MM.1S (cell line): ENCODE measurements at regions not wholly inside any gene's neighbourhood (a gene's known extent, or its start where the extent isn't known, plus 50 kb on each side); places are given as distances from the start of the nearest gene placed in this dataset.

Experiments used
- DNase-seq: peaks from one replicate; pipeline ENCODE4 v3.0.0-alpha.2; 2015
- H2AFZ ChIP-seq: fragments of 300-600 bp; sonication (generic); 2 replicates; pipeline ENCODE4 v1.6.0; 2016; ENCODE audit warnings: antibody characterized with exemption, low read length
- H3F3A ChIP-seq: fragments of 300-600 bp; sonication (generic); 2 replicates; pipeline ENCODE4 v1.6.1; 2016; ENCODE audit warnings: mild to moderate bottlenecking, antibody characterized with exemption, low read length, moderate library complexity, mixed read lengths; ENCODE audit not compliant: insufficient read depth
- H3K27ac ChIP-seq: fragments of 300-600 bp; sonication (generic); 2 replicates; pipeline ENCODE4 v1.5.1; 2016; ENCODE audit warnings: mild to moderate bottlenecking, low read length
- H3K27me3 ChIP-seq: fragments of 300-600 bp; sonication (generic); replicated peaks from 2 replicates; pipeline ENCODE4 v1.6.0; 2016; ENCODE audit warnings: low read length; ENCODE audit not compliant: insufficient read depth
- H3K36me3 ChIP-seq: fragments of 300-600 bp; sonication (generic); replicated peaks from 2 replicates; pipeline ENCODE4 v1.6.1; 2016; ENCODE audit warnings: mild to moderate bottlenecking, low read length, mixed read lengths; ENCODE audit not compliant: insufficient read depth
- H3K4me1 ChIP-seq: fragments of 300-600 bp; sonication (generic); 2 replicates; pipeline ENCODE4 v1.6.1; 2016; ENCODE audit warnings: low read length, mixed read lengths
- H3K4me2 ChIP-seq: fragments of 300-600 bp; sonication (generic); 2 replicates; pipeline ENCODE4 v1.6.0; 2016; ENCODE audit warnings: low read depth, low read length
- H3K4me3 ChIP-seq: fragments of 300-600 bp; sonication (generic); 2 replicates; pipeline ENCODE4 v1.5.1; 2016; ENCODE audit warnings: low read length, mixed read lengths
- H3K79me2 ChIP-seq: fragments of 300-600 bp; sonication (generic); 2 replicates; pipeline ENCODE4 v1.6.1; 2016; ENCODE audit warnings: mixed run types, low read length, mixed read lengths
- H3K9ac ChIP-seq: fragments of 300-600 bp; sonication (generic); 2 replicates; pipeline ENCODE4 v1.6.1; 2016; ENCODE audit warnings: low read length, mixed read lengths
- H3K9me2 ChIP-seq: fragments of 300-600 bp; sonication (generic); replicated peaks from 2 replicates; pipeline ENCODE4 v1.6.1; 2016; ENCODE audit warnings: mild to moderate bottlenecking, low read length, mixed read lengths; ENCODE audit not compliant: insufficient read depth
- H3K9me3 ChIP-seq: fragments of 300-600 bp; sonication (generic); replicated peaks from 2 replicates; pipeline ENCODE4 v1.6.1; 2016; ENCODE audit warnings: mild to moderate bottlenecking, low read length, mixed read lengths; ENCODE audit not compliant: insufficient read depth
- H4K20me1 ChIP-seq: fragments of 300-600 bp; sonication (generic); 2 replicates; pipeline ENCODE4 v1.6.1; 2016; ENCODE audit warnings: mild to moderate bottlenecking, low read length, moderate library complexity, mixed read lengths; ENCODE audit not compliant: insufficient read depth
- EZH2 ChIP-seq: fragments of 300-600 bp; sonication (generic); optimal IDR thresholded peaks from 2 replicates; pipeline ENCODE3; 2017; ENCODE audit warnings: low read depth, mild to moderate bottlenecking, antibody characterized with exemption, low read length, mixed read lengths
- EZH2phosphoT487 ChIP-seq: fragments of 300-600 bp; sonication (generic); IDR thresholded peaks from 2 replicates; pipeline ENCODE4 v1.6.1; 2018; ENCODE audit warnings: antibody characterized with exemption, low read length
- TF ChIP-seq, protein P1 (sequence below): fragments of 300-600 bp; sonication (generic); IDR thresholded peaks from 2 replicates; pipeline ENCODE4 v1.5.1; 2016; ENCODE audit warnings: antibody characterized with exemption, low read length, mixed read lengths

- no peak for DNase-seq
- TF ChIP-seq, protein P1, sequence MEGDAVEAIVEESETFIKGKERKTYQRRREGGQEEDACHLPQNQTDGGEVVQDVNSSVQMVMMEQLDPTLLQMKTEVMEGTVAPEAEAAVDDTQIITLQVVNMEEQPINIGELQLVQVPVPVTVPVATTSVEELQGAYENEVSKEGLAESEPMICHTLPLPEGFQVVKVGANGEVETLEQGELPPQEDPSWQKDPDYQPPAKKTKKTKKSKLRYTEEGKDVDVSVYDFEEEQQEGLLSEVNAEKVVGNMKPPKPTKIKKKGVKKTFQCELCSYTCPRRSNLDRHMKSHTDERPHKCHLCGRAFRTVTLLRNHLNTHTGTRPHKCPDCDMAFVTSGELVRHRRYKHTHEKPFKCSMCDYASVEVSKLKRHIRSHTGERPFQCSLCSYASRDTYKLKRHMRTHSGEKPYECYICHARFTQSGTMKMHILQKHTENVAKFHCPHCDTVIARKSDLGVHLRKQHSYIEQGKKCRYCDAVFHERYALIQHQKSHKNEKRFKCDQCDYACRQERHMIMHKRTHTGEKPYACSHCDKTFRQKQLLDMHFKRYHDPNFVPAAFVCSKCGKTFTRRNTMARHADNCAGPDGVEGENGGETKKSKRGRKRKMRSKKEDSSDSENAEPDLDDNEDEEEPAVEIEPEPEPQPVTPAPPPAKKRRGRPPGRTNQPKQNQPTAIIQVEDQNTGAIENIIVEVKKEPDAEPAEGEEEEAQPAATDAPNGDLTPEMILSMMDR = no peak
- TF ChIP-seq EZH2 (no peak), EZH2phosphoT487 (no peak)
- no peaks in the 10 kb centered on the region for H3K79me2 ChIP-seq
- no peaks in the 10 kb centered on the region for H3K4me1 ChIP-seq
- H3K27me3 ChIP-seq = no peaks in the 10 kb centered on the region
- H3K9me2 ChIP-seq = no peaks in the 10 kb centered on the region
- H3K27ac ChIP-seq = no peak overlapping the region
- H3K9ac ChIP-seq = no peak overlapping the region
- no peak overlapping the region for H2AFZ ChIP-seq
- H3K36me3 ChIP-seq = no peaks in the 10 kb centered on the region
- H3K9me3 ChIP-seq = no peaks in the 10 kb centered on the region
- no peak overlapping the region for H3K4me2 ChIP-seq
- no peaks in the 10 kb centered on the region for H4K20me1 ChIP-seq
- H3K4me3 ChIP-seq = no peak overlapping the region
- H3F3A ChIP-seq = no peaks in the 10 kb centered on the region
Observed at GRCh38 chr5:166649676-166650075, 1641.8 kb upstream of the WWC1 start.

GRCh38 chr5:166651234-166651633 is 1640.2 kb upstream of the WWC1 start:
- TF ChIP-seq, protein P1 = no peak
- TF ChIP-seq EZH2phosphoT487 (no peak), EZH2 (no peak)
- no peaks in the 10 kb centered on the region for H3K9me2 ChIP-seq
- no peaks in the 10 kb centered on the region for H3F3A ChIP-seq
- no peak for DNase-seq
- H4K20me1 ChIP-seq = no peaks in the 10 kb centered on the region
- no peaks in the 10 kb centered on the region for H3K9me3 ChIP-seq
- no peak overlapping the region for H3K27ac ChIP-seq
- H3K4me1 ChIP-seq = no peaks in the 10 kb centered on the region
- no peaks in the 10 kb centered on the region for H3K27me3 ChIP-seq
- no peak overlapping the region for H3K9ac ChIP-seq
- H3K4me3 ChIP-seq = no peak overlapping the region
- H3K36me3 ChIP-seq = no peaks in the 10 kb centered on the region
- H2AFZ ChIP-seq = no peak overlapping the region
- H3K79me2 ChIP-seq = no peaks in the 10 kb centered on the region
- H3K4me2 ChIP-seq = no peak overlapping the region

DNA sequence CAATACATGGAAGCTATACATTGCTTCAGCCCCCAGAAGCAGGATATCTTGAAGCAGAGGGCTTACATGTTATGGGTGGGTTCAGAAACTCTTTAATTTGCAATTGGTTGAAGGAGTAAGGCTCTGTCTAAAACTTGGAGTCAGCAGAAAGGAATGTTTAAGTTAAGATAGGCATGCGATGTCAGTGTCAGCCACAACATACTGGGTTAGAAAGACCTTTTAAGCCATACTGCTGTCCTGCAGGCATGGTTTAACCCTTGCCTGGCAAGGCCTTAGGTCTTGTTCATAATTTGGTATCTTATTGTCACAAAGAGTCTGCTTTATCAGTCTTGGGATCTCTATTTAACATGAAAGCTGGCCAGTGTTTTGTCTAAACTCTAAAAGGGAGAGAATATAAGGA is 1619.6 kb upstream of the WWC1 start:
- no peaks in the 10 kb centered on the region for H3K4me1 ChIP-seq
- H3K27me3 ChIP-seq = no peaks in the 10 kb centered on the region
- TF ChIP-seq, protein P1 = no peak
- TF ChIP-seq EZH2 = no peak
- TF ChIP-seq EZH2phosphoT487 = no peak
- DNase-seq = no peak
- H3K9me2 ChIP-seq = no peaks in the 10 kb centered on the region
- no peak overlapping the region for H3K27ac ChIP-seq
- H3K79me2 ChIP-seq = no peaks in the 10 kb centered on the region
- no peak overlapping the region for H2AFZ ChIP-seq
- no peak overlapping the region for H3K4me2 ChIP-seq
- H3K9ac ChIP-seq = no peak overlapping the region
- no peak overlapping the region for H3K4me3 ChIP-seq
- H3K9me3 ChIP-seq = no peaks in the 10 kb centered on the region
- no peaks in the 10 kb centered on the region for H3K36me3 ChIP-seq
- no peaks in the 10 kb centered on the region for H4K20me1 ChIP-seq
- no peaks in the 10 kb centered on the region for H3F3A ChIP-seq
